Natural killer cell (primary cell): ENCODE measurements at regions not wholly inside any gene's neighbourhood (a gene's known extent, or its start where the extent isn't known, plus 50 kb on each side); places are given as distances from the start of the nearest gene placed in this dataset.

Experiments
- ATAC-seq, 3 donors: fragments of 150-1000 bp in 2 of 3; fragments of 200-7000 bp in 1 of 3; cut with Tn5 transposase; 1 replicate in 1 of 3; 2 replicates in 2 of 3; pipeline ENCODE4 v1.10.0; 2021; ENCODE audit warnings: mild to moderate bottlenecking in 2 of 3, moderate library complexity in 2 of 3
- DNase-seq, 2 donors: peaks; one replicate each; pipeline versions ENCODE4 v3.0.0 to v3.0.0-alpha.2; 2013 to 2021; ENCODE audit warnings: mixed read lengths in 1 of 2
- H3K27ac ChIP-seq: one replicate; pipeline ENCODE4 v1.5.1; 2013; ENCODE audit warnings: mild to moderate bottlenecking, low read length
- H3K27me3 ChIP-seq: one replicate; pipeline ENCODE4 v1.6.1; 2013; ENCODE audit warnings: low read length; ENCODE audit not compliant: control insufficient read depth, insufficient read depth
- H3K36me3 ChIP-seq: one replicate; pipeline ENCODE4 v1.6.1; 2013; ENCODE audit warnings: low read length; ENCODE audit not compliant: control insufficient read depth, insufficient read depth
- H3K4me1 ChIP-seq: one replicate; pipeline ENCODE4 v1.6.1; 2013; ENCODE audit warnings: low read length; ENCODE audit not compliant: control insufficient read depth, insufficient read depth
- H3K4me3 ChIP-seq: one replicate; pipeline ENCODE4 v1.5.1; 2013; ENCODE audit warnings: low read length
- H3K9me3 ChIP-seq: one replicate; pipeline ENCODE4 v1.6.1; 2013; ENCODE audit warnings: low read length; ENCODE audit not compliant: control insufficient read depth, insufficient read depth
- H3K27ac Mint-ChIP-seq, 2 donors: one replicate each; pipeline ENCODE4 v1.8.0; 2022; ENCODE audit warnings: mild to moderate bottlenecking in 2 of 2, mixed read lengths in 2 of 2, moderate library complexity in 1 of 2
- H3K27me3 Mint-ChIP-seq, 2 donors: one replicate each; pipeline ENCODE4 v1.8.0; 2022; ENCODE audit warnings: low read depth in 2 of 2, mixed read lengths in 2 of 2
- H3K36me3 Mint-ChIP-seq: one replicate; pipeline ENCODE4 v1.8.0; 2022; ENCODE audit warnings: mixed read lengths
- H3K4me1 Mint-ChIP-seq, 2 donors: one replicate each; pipeline ENCODE4 v1.8.0; 2022; ENCODE audit warnings: mixed read lengths in 2 of 2
- H3K4me3 Mint-ChIP-seq: one replicate; pipeline ENCODE4 v1.8.0; 2022; ENCODE audit warnings: mild to moderate bottlenecking, moderate library complexity, mixed read lengths
- H3K9me3 Mint-ChIP-seq, 2 donors: one replicate each; pipeline ENCODE4 v1.8.0; 2022; ENCODE audit warnings: mixed read lengths in 2 of 2
- WGBS: methylation state at CpG from one replicate; pipeline ENCODE4 v1.1.7; 2013; ENCODE audit warnings: missing lambda C conversion rate; ENCODE audit not compliant: insufficient coverage; 5-methylcytosine and 5-hydroxymethylcytosine counted together
- intact Hi-C: fragments of 100-400 bp; cut with micrococcal nuclease; formaldehyde crosslinking; loops from one replicate; pipeline ENCODE4 v1.14.2; 2022
- TF ChIP-seq, protein P1 (sequence below): fragments of 200-600 bp; IDR thresholded peaks from one replicate; pipeline ENCODE4 v1.8.0; 2022; ENCODE audit warnings: antibody characterized with exemption

DNA sequence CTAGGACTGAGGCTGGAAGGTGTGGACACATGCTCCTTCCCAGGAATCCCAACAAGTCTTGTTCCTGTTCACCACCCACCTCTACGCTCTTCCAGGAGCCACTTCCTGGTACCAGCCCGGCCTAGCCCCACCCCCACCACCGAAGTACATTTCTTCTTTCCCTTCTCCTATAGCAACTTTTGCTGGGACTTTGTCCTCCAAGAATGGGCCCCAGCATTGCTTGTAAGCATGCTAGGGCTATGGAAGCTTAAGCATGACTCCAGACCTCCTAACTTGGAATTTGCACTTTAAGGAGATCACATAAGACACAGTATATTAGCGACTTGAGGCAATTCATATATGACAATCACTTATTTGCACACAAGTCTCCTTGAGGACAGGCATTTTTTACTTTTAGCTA is 462.0 kb upstream of the ARID1B start:
- H3K27ac Mint-ChIP-seq: no peak overlapping the region
- intact Hi-C loops: no loop called here
- H3K4me3 ChIP-seq: no peak overlapping the region
- no peaks in the 10 kb centered on the region for H3K4me1 ChIP-seq
- H3K36me3 Mint-ChIP-seq: no peaks in the 10 kb centered on the region
- peaks cover 0 to 13% of the 10 kb centered on the region in 2 donors for H3K27me3 Mint-ChIP-seq
- no peaks in the 10 kb centered on the region for H3K4me1 Mint-ChIP-seq
- H3K27ac ChIP-seq: no peak overlapping the region
- TF ChIP-seq, protein P1, sequence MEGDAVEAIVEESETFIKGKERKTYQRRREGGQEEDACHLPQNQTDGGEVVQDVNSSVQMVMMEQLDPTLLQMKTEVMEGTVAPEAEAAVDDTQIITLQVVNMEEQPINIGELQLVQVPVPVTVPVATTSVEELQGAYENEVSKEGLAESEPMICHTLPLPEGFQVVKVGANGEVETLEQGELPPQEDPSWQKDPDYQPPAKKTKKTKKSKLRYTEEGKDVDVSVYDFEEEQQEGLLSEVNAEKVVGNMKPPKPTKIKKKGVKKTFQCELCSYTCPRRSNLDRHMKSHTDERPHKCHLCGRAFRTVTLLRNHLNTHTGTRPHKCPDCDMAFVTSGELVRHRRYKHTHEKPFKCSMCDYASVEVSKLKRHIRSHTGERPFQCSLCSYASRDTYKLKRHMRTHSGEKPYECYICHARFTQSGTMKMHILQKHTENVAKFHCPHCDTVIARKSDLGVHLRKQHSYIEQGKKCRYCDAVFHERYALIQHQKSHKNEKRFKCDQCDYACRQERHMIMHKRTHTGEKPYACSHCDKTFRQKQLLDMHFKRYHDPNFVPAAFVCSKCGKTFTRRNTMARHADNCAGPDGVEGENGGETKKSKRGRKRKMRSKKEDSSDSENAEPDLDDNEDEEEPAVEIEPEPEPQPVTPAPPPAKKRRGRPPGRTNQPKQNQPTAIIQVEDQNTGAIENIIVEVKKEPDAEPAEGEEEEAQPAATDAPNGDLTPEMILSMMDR: no peak
- no peak for DNase-seq
- H3K4me3 Mint-ChIP-seq: no peak overlapping the region
- WGBS: 96% methylated on average over 4 of the region's 4 CpGs
- no peaks in the 10 kb centered on the region for H3K36me3 ChIP-seq
- peaks cover 0 to 2% of the 10 kb centered on the region in 2 donors for H3K9me3 Mint-ChIP-seq
- H3K9me3 ChIP-seq: no peaks in the 10 kb centered on the region
- H3K27me3 ChIP-seq: no peaks in the 10 kb centered on the region
- ATAC-seq: no peak

- H3K4me1 Mint-ChIP-seq: no peaks in the 10 kb centered on the region
These were observed 464.1 kb upstream of the ARID1B start for GRCh38 chr6:156313037-156313436.

GRCh38 chr6:156311291-156311690 is 465.9 kb upstream of the ARID1B start:
- H3K27me3 Mint-ChIP-seq: peaks cover 0 to 9% of the 10 kb centered on the region in 2 donors
- intact Hi-C loops: no loop called here
- no peak for DNase-seq
- Histone ChIP-seq H3K27me3 (no peaks in the 10 kb centered on the region), H3K4me3 (no peak overlapping the region), H3K27ac (no peak overlapping the region), H3K4me1 (no peaks in the 10 kb centered on the region), H3K36me3 (no peaks in the 10 kb centered on the region), H3K9me3 (no peaks in the 10 kb centered on the region)
- ATAC-seq: no peak
- H3K9me3 Mint-ChIP-seq: peaks cover 0 to 2% of the 10 kb centered on the region in 2 donors
- no peak overlapping the region for H3K27ac Mint-ChIP-seq
- H3K4me3 Mint-ChIP-seq: no peak overlapping the region
- H3K4me1 Mint-ChIP-seq: no peaks in the 10 kb centered on the region
- TF ChIP-seq, protein P1: no peak
- H3K36me3 Mint-ChIP-seq: no peaks in the 10 kb centered on the region

More at GRCh38 chr6:156313037-156313436, 464.1 kb upstream of the ARID1B start:
- Mint-ChIP-seq H3K27me3 (peaks cover 0 to 9% of the 10 kb centered on the region in 2 donors), H3K27ac (no peak overlapping the region), H3K9me3 (peaks cover 0 to 2% of the 10 kb centered on the region in 2 donors), H3K4me3 (no peak overlapping the region), H3K36me3 (no peaks in the 10 kb centered on the region)
- Histone ChIP-seq H3K9me3 (no peaks in the 10 kb centered on the region), H3K27ac (no peak overlapping the region), H3K4me1 (no peaks in the 10 kb centered on the region), H3K4me3 (no peak overlapping the region), H3K36me3 (no peaks in the 10 kb centered on the region), H3K27me3 (no peaks in the 10 kb centered on the region)
- WGBS: 73% methylated on average over 2 of the region's 3 CpGs
- intact Hi-C loops: no loop called here
- no peak for ATAC-seq
- no peak for DNase-seq
- TF ChIP-seq, protein P1: no peak

- DNase-seq (no peak), ATAC-seq (no peak)
- H3K9me3 ChIP-seq: no peaks in the 10 kb centered on the region
- no peak overlapping the region for H3K27ac Mint-ChIP-seq
- H3K4me3 Mint-ChIP-seq: no peak overlapping the region
- H3K27me3 ChIP-seq: no peaks in the 10 kb centered on the region
- H3K9me3 Mint-ChIP-seq: peaks cover 0 to 2% of the 10 kb centered on the region in 2 donors
- TF ChIP-seq, protein P1: no peak
- WGBS: 76% methylated on average over 6 of the region's 6 CpGs
- no peak overlapping the region for H3K4me3 ChIP-seq
- H3K4me1 Mint-ChIP-seq: no peaks in the 10 kb centered on the region
- H3K27me3 Mint-ChIP-seq: peaks cover 0 to 9% of the 10 kb centered on the region in 2 donors
- no peaks in the 10 kb centered on the region for H3K36me3 Mint-ChIP-seq
- intact Hi-C loops: no loop called here
- H3K4me1 ChIP-seq: no peaks in the 10 kb centered on the region
- no peak overlapping the region for H3K27ac ChIP-seq
- no peaks in the 10 kb centered on the region for H3K36me3 ChIP-seq
These were observed 466.5 kb upstream of the ARID1B start for GRCh38 chr6:156310701-156311100.
